Hepatocyte (in vitro differentiated cells): ENCODE measurements at regions not wholly inside any gene's neighbourhood (a gene's known extent, or its start where the extent isn't known, plus 50 kb on each side); places are given as distances from the start of the nearest gene placed in this dataset.

Source experiments
- DNase-seq: peaks from one replicate; pipeline ENCODE4 v3.0.0-alpha.2; 2016; ENCODE audit warnings: low spot score
- H2AFZ ChIP-seq: fragments of 200-600 bp; sonication (generic); 2 replicates; pipeline ENCODE4 v1.6.0; 2016; ENCODE audit warnings: antibody characterized with exemption, mild to moderate bottlenecking
- H3K27ac ChIP-seq: fragments of 200-600 bp; sonication (generic); 2 replicates; pipeline ENCODE4 v1.5.1; 2016; ENCODE audit warnings: mild to moderate bottlenecking
- H3K27me3 ChIP-seq: fragments of 200-600 bp; sonication (generic); 2 replicates; pipeline ENCODE4 v1.6.1; 2016
- H3K36me3 ChIP-seq: fragments of 200-600 bp; sonication (generic); replicated peaks from 2 replicates; pipeline ENCODE4 v1.5.1; 2016; ENCODE audit warnings: low read depth; ENCODE audit not compliant: insufficient read depth
- H3K4me1 ChIP-seq: fragments of 200-600 bp; sonication (generic); 2 replicates; pipeline ENCODE4 v1.5.1; 2016; ENCODE audit warnings: mild to moderate bottlenecking, moderate library complexity; ENCODE audit not compliant: insufficient read depth
- H3K4me2 ChIP-seq: fragments of 200-600 bp; sonication (generic); 2 replicates; pipeline ENCODE4 v1.6.0; 2016
- H3K4me3 ChIP-seq: fragments of 200-600 bp; sonication (generic); 2 replicates; pipeline ENCODE4 v1.5.1; 2016; ENCODE audit warnings: mild to moderate bottlenecking
- H3K79me2 ChIP-seq: fragments of 200-600 bp; sonication (generic); 2 replicates; pipeline ENCODE4 v1.6.0; 2017; ENCODE audit warnings: mild to moderate bottlenecking
- H3K9me2 ChIP-seq: fragments of 200-600 bp; sonication (generic); replicated peaks from 2 replicates; pipeline ENCODE4 v1.6.0; 2017; ENCODE audit warnings: mild to moderate bottlenecking; ENCODE audit not compliant: insufficient read depth
- H3K9me3 ChIP-seq: fragments of 200-600 bp; sonication (generic); 2 replicates; pipeline ENCODE4 v1.5.1; 2016; ENCODE audit warnings: low read depth, mild to moderate bottlenecking
- H4K20me1 ChIP-seq: fragments of 200-600 bp; sonication (generic); 2 replicates; pipeline ENCODE4 v1.6.0; 2016; ENCODE audit warnings: mild to moderate bottlenecking; ENCODE audit not compliant: insufficient read depth, poor library complexity, severe bottlenecking
- EZH2 ChIP-seq: fragments of 200-600 bp; sonication (generic); IDR thresholded peaks from 2 replicates; pipeline ENCODE4 v1.6.1; 2016; ENCODE audit warnings: antibody characterized with exemption, mild to moderate bottlenecking, borderline replicate concordance
- EZH2phosphoT487 ChIP-seq: fragments of 200-600 bp; sonication (generic); IDR thresholded peaks from one replicate; pipeline ENCODE4 v1.6.1; 2018; ENCODE audit warnings: antibody characterized with exemption, mild to moderate bottlenecking, low read depth, moderate library complexity; ENCODE audit not compliant: unreplicated experiment, severe bottlenecking
- whole genome bisulfite sequencing: methylation state at CpG from one replicate; pipeline ENCODE4 v1.1.6; 2016; ENCODE audit warnings: low lambda C conversion rate; ENCODE audit errors: missing lambda C conversion rate; 5-methylcytosine and 5-hydroxymethylcytosine counted together
- TF ChIP-seq, protein P1 (sequence below): fragments of 200-600 bp; sonication (generic); IDR thresholded peaks from 2 replicates; pipeline ENCODE4 v1.5.1; 2016; ENCODE audit warnings: antibody characterized with exemption, mild to moderate bottlenecking; ENCODE audit not compliant: poor library complexity

DNA sequence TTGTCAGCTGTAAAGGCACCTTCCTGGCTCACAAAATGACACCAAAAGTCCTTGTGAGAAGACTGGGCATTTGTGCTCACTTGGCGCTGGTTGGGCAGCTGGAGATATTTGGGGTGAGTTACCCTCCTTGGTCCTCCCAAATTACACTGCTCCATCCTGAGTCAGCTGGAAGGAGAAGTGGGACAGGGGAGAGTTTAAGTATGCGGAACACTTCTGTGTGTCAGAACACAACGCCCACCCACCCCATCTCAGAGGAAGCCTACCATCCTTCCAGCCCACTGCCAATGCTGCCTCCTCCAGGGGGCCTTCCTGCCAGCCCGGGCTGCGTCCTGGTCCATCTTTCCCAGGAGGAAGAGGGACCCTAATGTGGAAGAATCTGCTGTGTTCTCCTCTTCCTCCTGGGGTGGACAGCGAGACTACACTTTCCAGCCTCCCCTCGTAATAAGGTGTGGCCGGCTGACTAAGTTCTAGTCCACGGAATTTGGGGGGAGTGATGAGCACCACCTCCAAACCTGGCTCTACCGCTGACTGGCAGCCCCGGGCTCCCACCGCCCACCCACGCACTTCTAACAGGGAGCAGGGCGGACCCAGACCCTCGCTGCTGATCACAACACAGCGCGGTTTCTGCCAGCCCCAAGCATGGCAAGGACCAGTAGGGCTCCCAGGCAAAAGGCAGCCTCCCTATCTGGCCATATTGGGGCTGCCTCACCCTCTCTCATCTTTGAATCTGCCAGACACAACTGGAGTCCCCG lies 265.0 kb downstream of the XXYLT1 start:
- no peaks in the 10 kb centered on the region for H3K79me2 ChIP-seq
- no peak for TF ChIP-seq EZH2
- H3K27ac ChIP-seq: no peak overlapping the region
- H3K4me2 ChIP-seq: no peak overlapping the region
- no peaks in the 10 kb centered on the region for H3K27me3 ChIP-seq
- no peak overlapping the region for H2AFZ ChIP-seq
- H4K20me1 ChIP-seq: no peaks in the 10 kb centered on the region
- H3K9me2 ChIP-seq: no peaks in the 10 kb centered on the region
- 94% methylated on average over 18 of the region's 18 CpGs for WGBS
- no peak for DNase-seq
- H3K9me3 ChIP-seq: no peaks in the 10 kb centered on the region
- H3K4me3 ChIP-seq: no peak overlapping the region
- H3K36me3 ChIP-seq: no peaks in the 10 kb centered on the region
- H3K4me1 ChIP-seq: peaks cover 14% of the 10 kb centered on the region

DNA sequence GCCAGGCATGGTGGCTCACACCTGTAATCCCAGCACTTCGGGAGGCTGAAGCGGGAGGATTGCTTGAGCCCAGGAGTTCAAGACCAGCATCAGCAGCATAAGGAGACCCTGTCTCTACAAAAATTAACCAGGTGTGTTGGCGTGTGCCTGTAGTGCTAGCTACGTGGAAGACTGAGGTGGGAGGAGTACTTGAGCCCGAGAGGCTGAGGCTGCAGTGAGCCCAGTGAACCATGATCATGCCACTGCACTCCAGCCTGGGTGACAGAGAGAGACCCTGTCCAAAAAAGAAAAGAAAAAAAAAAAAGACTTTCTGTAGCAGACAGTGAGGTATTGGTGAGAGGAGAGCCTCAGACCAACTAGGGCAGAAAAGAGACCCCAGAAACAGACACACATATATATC lies 263.8 kb downstream of the XXYLT1 start:
- Histone ChIP-seq H3K4me3 (no peak overlapping the region), H3K27ac (no peak overlapping the region), H3K27me3 (no peaks in the 10 kb centered on the region), H4K20me1 (no peaks in the 10 kb centered on the region), H3K79me2 (no peaks in the 10 kb centered on the region), H3K4me2 (no peak overlapping the region), H2AFZ (no peak overlapping the region), H3K9me3 (no peaks in the 10 kb centered on the region), H3K9me2 (no peaks in the 10 kb centered on the region), H3K4me1 (peaks cover 12% of the 10 kb centered on the region), H3K36me3 (no peaks in the 10 kb centered on the region)
- 95% methylated on average over 5 of the region's 5 CpGs for WGBS
- no peak for TF ChIP-seq EZH2phosphoT487
- no peak for TF ChIP-seq EZH2
- TF ChIP-seq, protein P1, sequence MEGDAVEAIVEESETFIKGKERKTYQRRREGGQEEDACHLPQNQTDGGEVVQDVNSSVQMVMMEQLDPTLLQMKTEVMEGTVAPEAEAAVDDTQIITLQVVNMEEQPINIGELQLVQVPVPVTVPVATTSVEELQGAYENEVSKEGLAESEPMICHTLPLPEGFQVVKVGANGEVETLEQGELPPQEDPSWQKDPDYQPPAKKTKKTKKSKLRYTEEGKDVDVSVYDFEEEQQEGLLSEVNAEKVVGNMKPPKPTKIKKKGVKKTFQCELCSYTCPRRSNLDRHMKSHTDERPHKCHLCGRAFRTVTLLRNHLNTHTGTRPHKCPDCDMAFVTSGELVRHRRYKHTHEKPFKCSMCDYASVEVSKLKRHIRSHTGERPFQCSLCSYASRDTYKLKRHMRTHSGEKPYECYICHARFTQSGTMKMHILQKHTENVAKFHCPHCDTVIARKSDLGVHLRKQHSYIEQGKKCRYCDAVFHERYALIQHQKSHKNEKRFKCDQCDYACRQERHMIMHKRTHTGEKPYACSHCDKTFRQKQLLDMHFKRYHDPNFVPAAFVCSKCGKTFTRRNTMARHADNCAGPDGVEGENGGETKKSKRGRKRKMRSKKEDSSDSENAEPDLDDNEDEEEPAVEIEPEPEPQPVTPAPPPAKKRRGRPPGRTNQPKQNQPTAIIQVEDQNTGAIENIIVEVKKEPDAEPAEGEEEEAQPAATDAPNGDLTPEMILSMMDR: no peak
- no peak for DNase-seq

DNA sequence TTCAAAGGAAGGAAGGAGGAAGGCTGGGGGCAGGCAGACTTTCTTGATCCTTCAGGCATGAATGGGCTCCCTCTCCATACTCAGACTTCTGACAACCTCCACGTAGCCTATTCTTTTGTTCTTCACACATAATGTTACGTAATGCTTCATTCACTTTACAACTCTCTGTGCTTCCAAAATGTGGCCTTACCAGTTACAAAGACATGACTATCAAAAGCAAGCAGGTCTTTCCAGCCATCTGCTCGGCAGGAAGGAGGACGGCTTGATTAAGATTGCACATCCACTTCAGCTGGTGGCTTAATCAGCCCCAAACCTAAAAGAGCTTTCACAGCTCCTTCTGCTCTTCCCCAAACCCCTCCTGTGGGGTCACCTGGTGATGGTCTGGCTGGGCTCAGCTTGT lies 263.2 kb downstream of the XXYLT1 start:
- Histone ChIP-seq H3K4me2 (no peak overlapping the region), H2AFZ (no peak overlapping the region), H3K4me1 (peaks cover 5% of the 10 kb centered on the region), H3K27ac (no peak overlapping the region), H3K4me3 (no peak overlapping the region), H3K27me3 (no peaks in the 10 kb centered on the region), H3K79me2 (no peaks in the 10 kb centered on the region), H4K20me1 (no peaks in the 10 kb centered on the region), H3K36me3 (no peaks in the 10 kb centered on the region), H3K9me2 (no peaks in the 10 kb centered on the region), H3K9me3 (no peaks in the 10 kb centered on the region)
- TF ChIP-seq EZH2 (no peak), EZH2phosphoT487 (no peak)
- TF ChIP-seq, protein P1: no peak
- 78% methylated on average over 4 of the region's 4 CpGs for WGBS
- DNase-seq: no peak

GRCh38 chr3:195008816-195009215 lies 262.1 kb downstream of the XXYLT1 start:
- Histone ChIP-seq H3K4me2 (no peak overlapping the region), H3K27me3 (no peaks in the 10 kb centered on the region), H3K4me3 (no peak overlapping the region), H3K4me1 (no peaks in the 10 kb centered on the region), H2AFZ (no peak overlapping the region), H4K20me1 (no peaks in the 10 kb centered on the region), H3K9me2 (no peaks in the 10 kb centered on the region), H3K9me3 (no peaks in the 10 kb centered on the region), H3K27ac (no peak overlapping the region), H3K79me2 (no peaks in the 10 kb centered on the region), H3K36me3 (no peaks in the 10 kb centered on the region)
- TF ChIP-seq, protein P1: no peak
- no peak for TF ChIP-seq EZH2
- no peak for TF ChIP-seq EZH2phosphoT487
- no peak for DNase-seq
- 88% methylated on average over 6 of the region's 6 CpGs for WGBS
